Chondrocyte (in vitro differentiated cells): ENCODE measurements at regions not wholly inside any gene's neighbourhood (a gene's known extent, or its start where the extent isn't known, plus 50 kb on each side); places are given as distances from the start of the nearest gene placed in this dataset.

Experiments used
- DNase-seq: peaks from one replicate; pipeline ENCODE4 v3.0.0; 2021; ENCODE audit warnings: mixed read lengths, low spot score
- H3K27ac Mint-ChIP-seq: one replicate; pipeline ENCODE4 v1.8.0; 2021; ENCODE audit warnings: mild to moderate bottlenecking, moderate library complexity, mixed read lengths; ENCODE audit not compliant: unreplicated experiment
- H3K27me3 Mint-ChIP-seq: 2 replicates; pipeline ENCODE4 v1.8.0; 2021; ENCODE audit warnings: low read depth, mixed read lengths
- H3K36me3 Mint-ChIP-seq: 2 replicates; pipeline ENCODE4 v1.8.0; 2021; ENCODE audit warnings: low read depth, mixed read lengths
- H3K4me1 Mint-ChIP-seq: 2 replicates; pipeline ENCODE4 v1.8.0; 2021; ENCODE audit warnings: low read depth, mild to moderate bottlenecking, mixed read lengths
- H3K4me3 Mint-ChIP-seq: one replicate; pipeline ENCODE4 v1.8.0; 2021; ENCODE audit warnings: mild to moderate bottlenecking, moderate library complexity, mixed read lengths; ENCODE audit not compliant: unreplicated experiment
- H3K9me3 Mint-ChIP-seq: 2 replicates; pipeline ENCODE4 v1.8.0; 2021; ENCODE audit warnings: low read depth, mixed read lengths
- CTCF ChIP-seq: fragments of 200-600 bp; sonication (generic); IDR thresholded peaks from 2 replicates; pipeline ENCODE4 v1.5.0; 2021; ENCODE audit warnings: antibody characterized with exemption, mild to moderate bottlenecking, moderate library complexity

GRCh38 chr10:128471151-128471550, 344.9 kb upstream of the MKI67 start:
- Mint-ChIP-seq H3K27me3 (peaks cover 2% of the 10 kb centered on the region), H3K4me1 (no peaks in the 10 kb centered on the region), H3K36me3 (no peaks in the 10 kb centered on the region), H3K27ac (no peak overlapping the region), H3K9me3 (peaks cover 11% of the 10 kb centered on the region), H3K4me3 (no peak overlapping the region)
- DNase-seq = no peak
- TF ChIP-seq CTCF = no peak

GRCh38 chr10:128472196-128472595, 346.0 kb upstream of the MKI67 start:
- no peak for DNase-seq
- no peak overlapping the region for H3K27ac Mint-ChIP-seq
- H3K9me3 Mint-ChIP-seq = peaks cover 11% of the 10 kb centered on the region
- H3K27me3 Mint-ChIP-seq = peaks cover 2% of the 10 kb centered on the region
- H3K4me1 Mint-ChIP-seq = no peaks in the 10 kb centered on the region
- no peaks in the 10 kb centered on the region for H3K36me3 Mint-ChIP-seq
- TF ChIP-seq CTCF = no peak
- no peak overlapping the region for H3K4me3 Mint-ChIP-seq

DNA sequence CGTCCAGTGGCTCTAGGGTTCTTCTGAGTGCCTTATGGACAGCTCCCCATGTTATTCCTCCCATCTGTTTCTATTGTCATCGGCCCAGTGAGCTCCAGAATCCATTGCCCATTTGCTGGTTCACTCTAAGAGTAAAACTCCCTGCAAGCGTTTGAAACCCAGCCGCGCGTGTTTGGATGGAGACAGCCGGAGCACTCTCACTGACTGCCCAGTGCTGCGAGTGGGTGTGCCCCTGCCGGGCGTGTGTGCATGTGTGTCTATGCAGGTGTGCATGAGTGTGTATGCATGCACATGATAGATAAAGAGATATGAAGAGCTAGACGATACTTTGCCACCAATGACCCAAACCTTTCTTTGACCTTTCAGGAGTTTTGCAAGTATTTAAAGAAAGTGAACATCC, 347.2 kb upstream of the MKI67 start:
- H3K4me1 Mint-ChIP-seq = no peaks in the 10 kb centered on the region
- H3K27me3 Mint-ChIP-seq = peaks cover 2% of the 10 kb centered on the region
- no peak for TF ChIP-seq CTCF
- H3K27ac Mint-ChIP-seq = no peak overlapping the region
- H3K4me3 Mint-ChIP-seq = no peak overlapping the region
- no peaks in the 10 kb centered on the region for H3K36me3 Mint-ChIP-seq
- no peak for DNase-seq
- peaks cover 10% of the 10 kb centered on the region for H3K9me3 Mint-ChIP-seq

GRCh38 chr10:128473911-128474310, 347.7 kb upstream of the MKI67 start:
- Mint-ChIP-seq H3K27ac (no peak overlapping the region), H3K9me3 (peaks cover 8% of the 10 kb centered on the region), H3K36me3 (no peaks in the 10 kb centered on the region), H3K27me3 (peaks cover 2% of the 10 kb centered on the region), H3K4me1 (no peaks in the 10 kb centered on the region), H3K4me3 (no peak overlapping the region)
- DNase-seq = no peak
- TF ChIP-seq CTCF = no peak

DNA sequence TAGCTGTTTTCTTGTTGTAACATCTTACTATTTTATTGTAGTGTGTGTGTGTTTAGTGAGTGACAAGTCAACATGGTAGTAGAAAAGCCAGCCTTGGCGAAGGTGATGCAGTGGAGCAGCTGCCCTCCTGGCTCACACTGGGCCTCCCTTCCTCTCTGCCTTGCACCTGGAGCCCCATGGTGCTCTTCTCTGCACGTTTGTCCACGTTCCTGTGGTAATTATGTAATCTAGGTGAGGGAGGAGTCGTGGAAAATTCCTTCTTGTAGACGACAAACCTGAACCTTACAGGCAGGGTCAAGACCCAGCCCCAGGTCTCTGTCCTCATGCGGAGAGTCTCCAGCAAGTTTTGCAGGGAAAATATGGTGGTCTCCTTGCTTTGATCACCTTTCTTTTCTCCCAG, 348.3 kb upstream of the MKI67 start:
- H3K27me3 Mint-ChIP-seq = peaks cover 2% of the 10 kb centered on the region
- peaks cover 8% of the 10 kb centered on the region for H3K9me3 Mint-ChIP-seq
- no peak for TF ChIP-seq CTCF
- no peak overlapping the region for H3K27ac Mint-ChIP-seq
- no peaks in the 10 kb centered on the region for H3K4me1 Mint-ChIP-seq
- no peak for DNase-seq
- no peak overlapping the region for H3K4me3 Mint-ChIP-seq
- no peaks in the 10 kb centered on the region for H3K36me3 Mint-ChIP-seq
